Neural progenitor cell (in vitro differentiated cells): ENCODE measurements at regions not wholly inside any gene's neighbourhood (a gene's known extent, or its start where the extent isn't known, plus 50 kb on each side); places are given as distances from the start of the nearest gene placed in this dataset.

Experiments
- CTCF ChIP-seq: fragments of 200-600 bp; sonication (generic); IDR thresholded peaks from 2 replicates; pipeline ENCODE4 v1.5.1; 2017; ENCODE audit warnings: antibody characterized with exemption, mild to moderate bottlenecking
- EZH2 ChIP-seq: fragments of 200-600 bp; sonication (generic); IDR thresholded peaks from 2 replicates; pipeline ENCODE4 v1.6.1; 2017; ENCODE audit warnings: antibody characterized with exemption, mild to moderate bottlenecking, moderate library complexity
- EZH2phosphoT487 ChIP-seq: fragments of 200-600 bp; sonication (generic); IDR thresholded peaks from 2 replicates; pipeline ENCODE4 v1.6.1; 2017; ENCODE audit warnings: antibody characterized with exemption

GRCh38 chr6:22081709-22082108 lies 215.1 kb downstream of the PRL start:
- TF ChIP-seq CTCF (no peak), EZH2 (no peak), EZH2phosphoT487 (no peak)
